GM12878 (cell line): ENCODE measurements at regions not wholly inside any gene's neighbourhood (a gene's known extent, or its start where the extent isn't known, plus 50 kb on each side); places are given as distances from the start of the nearest gene placed in this dataset.

Experiments
- ATF3 ChIP-seq: IDR thresholded peaks from 2 replicates; pipeline ENCODE4 v1.6.1; 2011; ENCODE audit warnings: low read depth, mild to moderate bottlenecking, low read length, moderate library complexity, borderline replicate concordance; ENCODE audit errors: extremely low read depth
- CTCF ChIP-seq, 3 experiments: IDR thresholded peaks in 2 of 3; conservative IDR thresholded peaks in 1 of 3; 2 replicates each; pipeline ENCODE4 v1.5.1; 2011; ENCODE audit warnings: low read depth in 3 of 3, low read length in 3 of 3, mild to moderate bottlenecking in 3 of 3, control low read depth in 2 of 3, moderate library complexity in 2 of 3, inconsistent platforms in 1 of 3, mixed read lengths in 1 of 3; ENCODE audit not compliant: control insufficient read depth in 2 of 3, insufficient read depth in 1 of 3; ENCODE audit errors: extremely low read depth in 1 of 3
- ESRRA ChIP-seq: IDR thresholded peaks from 2 replicates; pipeline ENCODE4 v1.6.1; 2012; ENCODE audit warnings: mild to moderate bottlenecking, low read length, improper control_type of control experiment
- EZH2 ChIP-seq: IDR thresholded peaks from 2 replicates; pipeline ENCODE4 v1.6.1; 2012; ENCODE audit warnings: low read depth, mild to moderate bottlenecking, control low read depth, inconsistent platforms, low read length, borderline replicate concordance; ENCODE audit not compliant: control insufficient read depth
- FOXK2 ChIP-seq: fragments of 450-650 bp; IDR thresholded peaks from 2 replicates; pipeline ENCODE4 v1.6.1; 2017; ENCODE audit warnings: mild to moderate bottlenecking, moderate library complexity
- HDAC2 ChIP-seq: fragments of 200-600 bp; sonication (generic); IDR thresholded peaks from 2 replicates; pipeline ENCODE4 v1.6.1; 2017
- NR2C2 ChIP-seq: IDR thresholded peaks from 2 replicates; pipeline ENCODE4 v1.6.1; 2011; ENCODE audit warnings: borderline replicate concordance, low read depth; ENCODE audit not compliant: control insufficient read depth, insufficient read length
- POLR2AphosphoS5 ChIP-seq: IDR thresholded peaks from 2 replicates; pipeline ENCODE4 v1.6.1; 2011; ENCODE audit warnings: mild to moderate bottlenecking, low read length, inconsistent platforms
- RAD21 ChIP-seq: IDR thresholded peaks from 2 replicates; pipeline ENCODE4 v1.6.1; 2011; ENCODE audit warnings: mild to moderate bottlenecking, low read depth, low read length, moderate library complexity; ENCODE audit not compliant: insufficient read depth
- RBBP5 ChIP-seq: fragments of 200-600 bp; sonication (generic); conservative IDR thresholded peaks from 2 replicates; pipeline ENCODE4 v1.6.1; 2016
- SP1 ChIP-seq: IDR thresholded peaks from one replicate; pipeline ENCODE4 v1.6.1; 2011; ENCODE audit warnings: low read depth, low read length
- SUZ12 ChIP-seq: fragments of 200-600 bp; sonication (generic); IDR thresholded peaks from one replicate; pipeline ENCODE4 v1.6.1; 2018; ENCODE audit warnings: antibody characterized with exemption, mild to moderate bottlenecking; ENCODE audit not compliant: unreplicated experiment
- TCF12 ChIP-seq: IDR thresholded peaks from 2 replicates; pipeline ENCODE4 v1.6.1; 2011; ENCODE audit warnings: low read depth, mild to moderate bottlenecking, low read length
- TF ChIP-seq, protein P1 (sequence below): IDR thresholded peaks from 2 replicates; pipeline ENCODE4 v1.6.1; 2011; ENCODE audit warnings: mild to moderate bottlenecking, low read depth, low read length, moderate library complexity; ENCODE audit not compliant: insufficient replicate concordance

DNA sequence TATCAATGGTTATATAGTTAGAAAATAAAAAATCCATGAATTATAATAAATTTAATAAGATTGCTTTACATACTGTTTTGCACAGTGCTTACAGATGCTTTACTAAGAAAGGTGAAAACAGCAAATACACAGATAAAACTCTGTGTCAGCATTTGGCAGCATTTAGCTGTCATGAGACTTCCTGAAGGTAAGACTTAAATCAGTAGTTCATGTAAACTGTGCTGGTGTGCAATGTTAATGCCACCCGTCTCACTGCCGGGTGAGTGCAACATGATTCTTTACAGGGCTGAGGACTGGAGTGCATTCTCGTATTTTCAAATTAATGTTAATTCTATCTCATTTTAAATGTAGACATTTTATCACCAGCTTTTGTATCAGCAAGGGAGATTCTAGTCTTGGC, 326.2 kb upstream of the POT1 start:
- TF ChIP-seq RAD21 = no peak
- TF ChIP-seq FOXK2 = no peak
- no peak for TF ChIP-seq ESRRA
- TF ChIP-seq, protein P1, sequence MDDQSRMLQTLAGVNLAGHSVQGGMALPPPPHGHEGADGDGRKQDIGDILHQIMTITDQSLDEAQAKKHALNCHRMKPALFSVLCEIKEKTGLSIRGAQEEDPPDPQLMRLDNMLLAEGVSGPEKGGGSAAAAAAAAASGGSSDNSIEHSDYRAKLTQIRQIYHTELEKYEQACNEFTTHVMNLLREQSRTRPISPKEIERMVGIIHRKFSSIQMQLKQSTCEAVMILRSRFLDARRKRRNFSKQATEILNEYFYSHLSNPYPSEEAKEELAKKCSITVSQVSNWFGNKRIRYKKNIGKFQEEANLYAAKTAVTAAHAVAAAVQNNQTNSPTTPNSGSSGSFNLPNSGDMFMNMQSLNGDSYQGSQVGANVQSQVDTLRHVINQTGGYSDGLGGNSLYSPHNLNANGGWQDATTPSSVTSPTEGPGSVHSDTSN = no peak
- TF ChIP-seq CTCF (IDR thresholded peaks at IDR 0.05 in 2 of 3, conservative IDR thresholded peaks at IDR 0.05 in 1 of 3; ENCODE audit: control insufficient read depth in 2 of 3, extremely low read depth in 1 of 3, insufficient read depth in 1 of 3, low read depth in 3 of 3, low read length in 3 of 3) = no peak
- no peak for TF ChIP-seq EZH2
- TF ChIP-seq RBBP5 = no peak
- TF ChIP-seq HDAC2 = no peak
- TF ChIP-seq SUZ12 = no peak
- TF ChIP-seq TCF12 = no peak
- no peak for TF ChIP-seq ATF3
- no peak for TF ChIP-seq POLR2AphosphoS5
- no peak for TF ChIP-seq NR2C2
- no peak for TF ChIP-seq SP1
